Activated T-cell treated with anti-CD3 and anti-CD28 coated beads, Interleukin-2, amount 50 U/mL, for 48 hours (primary cell): ENCODE measurements at regions not wholly inside any gene's neighbourhood (a gene's known extent, or its start where the extent isn't known, plus 50 kb on each side); places are given as distances from the start of the nearest gene placed in this dataset.
"Not testable (repeated sequence)": the region's sequence is repeated elsewhere in the genome, so short reads cannot be mapped to it uniquely, and the experiment has no call there.

ENCODE experiments used
- DNase-seq, 2 experiments: peaks; one replicate each; pipeline ENCODE4 v3.0.0-alpha.2; 2020

- DNase-seq: no peak
These were observed 226.4 kb downstream of the BUB3 start for GRCh38 chr10:123380491-123381085.

GRCh38 chr10:123381224-123381623, 227.0 kb downstream of the BUB3 start:
- no peak for DNase-seq

GRCh38 chr10:123382491-123382890, 228.3 kb downstream of the BUB3 start:
- DNase-seq: no peak

- DNase-seq: no peak
These were observed 231.4 kb downstream of the BUB3 start for GRCh38 chr10:123385508-123386080.

- DNase-seq: no peak
These were observed 235.3 kb downstream of the BUB3 start for GRCh38 chr10:123389520-123389919.

GRCh38 chr10:123390332-123390731, 236.1 kb downstream of the BUB3 start:
- no peak for DNase-seq

GRCh38 chr10:123390874-123391273, 236.7 kb downstream of the BUB3 start:
- DNase-seq: no peak

GRCh38 chr10:123391275-123392028, 237.2 kb downstream of the BUB3 start:
- no peak for DNase-seq

GRCh38 chr10:123392182-123392963, 238.2 kb downstream of the BUB3 start:
- no peak for DNase-seq

GRCh38 chr10:123393170-123393569, 239.0 kb downstream of the BUB3 start:
- no peak for DNase-seq

- no peak for DNase-seq
These were observed 240.2 kb downstream of the BUB3 start for GRCh38 chr10:123394382-123394781.

- not testable (repeated sequence) for DNase-seq
These were observed 241.0 kb downstream of the BUB3 start for GRCh38 chr10:123395234-123395633.

GRCh38 chr10:123395906-123396305, 241.7 kb downstream of the BUB3 start:
- DNase-seq: no peak

- DNase-seq: no peak
These were observed 244.0 kb downstream of the BUB3 start for GRCh38 chr10:123398180-123398591.

- DNase-seq: no peak
These were observed 244.6 kb downstream of the BUB3 start for GRCh38 chr10:123398756-123399155.

GRCh38 chr10:123399276-123399839, 245.2 kb downstream of the BUB3 start:
- DNase-seq: no peak

- DNase-seq: no peak
These were observed 247.8 kb downstream of the BUB3 start for GRCh38 chr10:123402021-123402420.

GRCh38 chr10:123402656-123403055, 248.5 kb downstream of the BUB3 start:
- no peak for DNase-seq

GRCh38 chr10:123404357-123404756, 250.2 kb downstream of the BUB3 start:
- DNase-seq: no peak

- no peak for DNase-seq
These were observed 254.5 kb downstream of the BUB3 start for GRCh38 chr10:123408660-123409059.

GRCh38 chr10:123409426-123409825, 255.2 kb downstream of the BUB3 start:
- DNase-seq: no peak

GRCh38 chr10:123409884-123410283, 255.7 kb downstream of the BUB3 start:
- no peak for DNase-seq

GRCh38 chr10:123413353-123413752, 252.8 kb upstream of the GPR26 start:
- DNase-seq: no peak
